ENCODE measurements at regions not wholly inside any gene's neighbourhood (a gene's known extent, or its start where the extent isn't known, plus 50 kb on each side); places are given as distances from the start of the nearest gene placed in this dataset.

GRCh38 chr1:194889310-194889709 is 1702.9 kb upstream of the B3GALT2 start:
- Histone ChIP-seq H3K4me3 (no peak overlapping the region), H3K9me3 (no peaks in the 10 kb centered on the region), H3K27me3 (no peaks in the 10 kb centered on the region), H3K27ac (no peak overlapping the region), H3K4me1 (no peaks in the 10 kb centered on the region), H3K36me3 (no peaks in the 10 kb centered on the region)
- DNase-seq: no peak
- intact Hi-C loops (cut with DNase I; ENCODE audit: low total_unique reads): no loop called here
- TF ChIP-seq CTCF (IDR thresholded peaks at IDR 0.05): no peak

- no peaks in the 10 kb centered on the region for H3K4me1 ChIP-seq
- no peaks in the 10 kb centered on the region for H3K9me3 ChIP-seq
- no peak for DNase-seq
- intact Hi-C loops (cut with DNase I; ENCODE audit: low total_unique reads): no loop called here
- no peak for TF ChIP-seq CTCF (IDR thresholded peaks at IDR 0.05)
- H3K27me3 ChIP-seq: no peaks in the 10 kb centered on the region
- H3K36me3 ChIP-seq: no peaks in the 10 kb centered on the region
- H3K27ac ChIP-seq: no peak overlapping the region
- H3K4me3 ChIP-seq: no peak overlapping the region
These were observed 1684.4 kb upstream of the B3GALT2 start for GRCh38 chr1:194870860-194871259.

- Histone ChIP-seq H3K4me1 (no peaks in the 10 kb centered on the region), H3K36me3 (no peaks in the 10 kb centered on the region), H3K4me3 (no peak overlapping the region), H3K27ac (no peak overlapping the region), H3K27me3 (no peaks in the 10 kb centered on the region), H3K9me3 (no peaks in the 10 kb centered on the region)
- intact Hi-C loops (cut with DNase I; ENCODE audit: low total_unique reads): no loop called here
- no peak for TF ChIP-seq CTCF (IDR thresholded peaks at IDR 0.05)
- DNase-seq: no peak
These were observed 1679.7 kb upstream of the B3GALT2 start for GRCh38 chr1:194866153-194866552.

- Histone ChIP-seq H3K36me3 (no peaks in the 10 kb centered on the region), H3K27ac (no peak overlapping the region), H3K4me1 (no peaks in the 10 kb centered on the region), H3K4me3 (no peak overlapping the region), H3K27me3 (no peaks in the 10 kb centered on the region), H3K9me3 (no peaks in the 10 kb centered on the region)
- intact Hi-C loops (cut with DNase I; ENCODE audit: low total_unique reads): no loop called here
- no peak for TF ChIP-seq CTCF (IDR thresholded peaks at IDR 0.05)
- no peak for DNase-seq
These were observed 1679.0 kb upstream of the B3GALT2 start for GRCh38 chr1:194865383-194865782.

GRCh38 chr1:194862129-194862528 is 1675.7 kb upstream of the B3GALT2 start:
- Histone ChIP-seq H3K4me3 (no peak overlapping the region), H3K36me3 (no peaks in the 10 kb centered on the region), H3K4me1 (no peaks in the 10 kb centered on the region), H3K9me3 (no peaks in the 10 kb centered on the region), H3K27me3 (no peaks in the 10 kb centered on the region), H3K27ac (no peak overlapping the region)
- TF ChIP-seq CTCF (IDR thresholded peaks at IDR 0.05): no peak
- DNase-seq: no peak
- intact Hi-C loops (cut with DNase I; ENCODE audit: low total_unique reads): no loop called here

All from tibial artery (tissue), 4 donors.